HepG2 (cell line): ENCODE measurements at regions not wholly inside any gene's neighbourhood (a gene's known extent, or its start where the extent isn't known, plus 50 kb on each side); places are given as distances from the start of the nearest gene placed in this dataset.

ENCODE experiments used
- ATF7 ChIP-seq, 2 experiments: fragments of 450-650 bp in 1 of 2; sonication (generic) in 1 of 2; formaldehyde crosslinking in 1 of 2; IDR thresholded peaks; 2 replicates each; pipeline versions ENCODE4 v1.4.0 to v1.6.1; 2016 to 2020; ENCODE audit warnings: antibody characterized with exemption in 1 of 2, mild to moderate bottlenecking in 1 of 2, missing genetic modification reagents in 1 of 2
- CSRNP2 ChIP-seq: sonication (generic); formaldehyde crosslinking; conservative IDR thresholded peaks from 2 replicates; pipeline ENCODE4 v1.8.0; 2022; ENCODE audit warnings: low read depth, missing genetic modification reagents
- HDAC6 ChIP-seq: fragments of 200-600 bp; sonication (generic); IDR thresholded peaks from 2 replicates; pipeline ENCODE4 v1.7.0; 2017; ENCODE audit warnings: mild to moderate bottlenecking, antibody characterized with exemption, low read length, low read depth
- MED1 ChIP-seq: sonication (generic); formaldehyde crosslinking; IDR thresholded peaks from 2 replicates; pipeline ENCODE4 v1.4.0; 2020; ENCODE audit warnings: missing genetic modification reagents
- NFIB ChIP-seq: sonication (generic); formaldehyde crosslinking; IDR thresholded peaks from 2 replicates; pipeline ENCODE4 v1.9.0; 2021; ENCODE audit warnings: missing genetic modification reagents, mild to moderate bottlenecking, borderline replicate concordance
- RXRA ChIP-seq: sonication (generic); formaldehyde crosslinking; IDR thresholded peaks from 2 replicates; pipeline ENCODE4 v1.5.1; 2020; ENCODE audit warnings: missing genetic modification reagents
- ZFP36L1 ChIP-seq: sonication (generic); formaldehyde crosslinking; IDR thresholded peaks from 2 replicates; pipeline ENCODE4 v1.8.0; 2022; ENCODE audit warnings: mild to moderate bottlenecking, missing genetic modification reagents, moderate library complexity
- ZFYVE20 ChIP-seq: sonication (generic); formaldehyde crosslinking; IDR thresholded peaks from 2 replicates; pipeline ENCODE4 v1.8.0; 2023; ENCODE audit warnings: low read depth, mild to moderate bottlenecking, moderate library complexity, missing genetic modification reagents, borderline replicate concordance
- ZHX2 ChIP-seq, 2 experiments: sonication (generic) in 1 of 2; formaldehyde crosslinking in 1 of 2; IDR thresholded peaks; 2 replicates each; pipeline versions ENCODE4 v1.6.1 to v1.9.0; 2014 to 2022; ENCODE audit warnings: antibody characterized with exemption in 1 of 2, borderline replicate concordance in 1 of 2, inconsistent platforms in 1 of 2, low read depth in 1 of 2, missing genetic modification reagents in 1 of 2
- ZMYM4 ChIP-seq: sonication (generic); formaldehyde crosslinking; IDR thresholded peaks from 2 replicates; pipeline ENCODE4 v1.8.1; 2023; ENCODE audit warnings: mild to moderate bottlenecking, missing genetic modification reagents
- ZNF326 ChIP-seq: sonication (generic); formaldehyde crosslinking; IDR thresholded peaks from 2 replicates; pipeline ENCODE4 v1.4.0; 2020; ENCODE audit warnings: missing genetic modification reagents, borderline replicate concordance
- TF ChIP-seq, protein P1 (sequence below): IDR thresholded peaks from 2 replicates; pipeline ENCODE4 v1.4.0; 2020; ENCODE audit warnings: mild to moderate bottlenecking, missing genetic modification reagents

- TF ChIP-seq, protein P1, sequence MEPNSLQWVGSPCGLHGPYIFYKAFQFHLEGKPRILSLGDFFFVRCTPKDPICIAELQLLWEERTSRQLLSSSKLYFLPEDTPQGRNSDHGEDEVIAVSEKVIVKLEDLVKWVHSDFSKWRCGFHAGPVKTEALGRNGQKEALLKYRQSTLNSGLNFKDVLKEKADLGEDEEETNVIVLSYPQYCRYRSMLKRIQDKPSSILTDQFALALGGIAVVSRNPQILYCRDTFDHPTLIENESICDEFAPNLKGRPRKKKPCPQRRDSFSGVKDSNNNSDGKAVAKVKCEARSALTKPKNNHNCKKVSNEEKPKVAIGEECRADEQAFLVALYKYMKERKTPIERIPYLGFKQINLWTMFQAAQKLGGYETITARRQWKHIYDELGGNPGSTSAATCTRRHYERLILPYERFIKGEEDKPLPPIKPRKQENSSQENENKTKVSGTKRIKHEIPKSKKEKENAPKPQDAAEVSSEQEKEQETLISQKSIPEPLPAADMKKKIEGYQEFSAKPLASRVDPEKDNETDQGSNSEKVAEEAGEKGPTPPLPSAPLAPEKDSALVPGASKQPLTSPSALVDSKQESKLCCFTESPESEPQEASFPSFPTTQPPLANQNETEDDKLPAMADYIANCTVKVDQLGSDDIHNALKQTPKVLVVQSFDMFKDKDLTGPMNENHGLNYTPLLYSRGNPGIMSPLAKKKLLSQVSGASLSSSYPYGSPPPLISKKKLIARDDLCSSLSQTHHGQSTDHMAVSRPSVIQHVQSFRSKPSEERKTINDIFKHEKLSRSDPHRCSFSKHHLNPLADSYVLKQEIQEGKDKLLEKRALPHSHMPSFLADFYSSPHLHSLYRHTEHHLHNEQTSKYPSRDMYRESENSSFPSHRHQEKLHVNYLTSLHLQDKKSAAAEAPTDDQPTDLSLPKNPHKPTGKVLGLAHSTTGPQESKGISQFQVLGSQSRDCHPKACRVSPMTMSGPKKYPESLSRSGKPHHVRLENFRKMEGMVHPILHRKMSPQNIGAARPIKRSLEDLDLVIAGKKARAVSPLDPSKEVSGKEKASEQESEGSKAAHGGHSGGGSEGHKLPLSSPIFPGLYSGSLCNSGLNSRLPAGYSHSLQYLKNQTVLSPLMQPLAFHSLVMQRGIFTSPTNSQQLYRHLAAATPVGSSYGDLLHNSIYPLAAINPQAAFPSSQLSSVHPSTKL (CRISPR knock-in tag), result peak; percentile 73
- TF ChIP-seq MED1 (CRISPR knock-in tag) (0 out of 2 replicates have a peak, but pooled peaks have one; percentile 46), CSRNP2 (CRISPR knock-in tag) (no peak), ZHX2 (IDR thresholded peaks at IDR 0.05; ENCODE audit: low read depth) (no peak), ZHX2 (CRISPR knock-in tag; IDR thresholded peaks at IDR 0.05; ENCODE audit: borderline replicate concordance) (no peak), RXRA (CRISPR knock-in tag) (no peak), ZMYM4 (0 out of 2 replicates have a peak, but pooled peaks have one; percentile 37), ZNF326 (CRISPR knock-in tag) (no peak), ZFYVE20 (CRISPR knock-in tag) (no peak), ZFP36L1 (CRISPR knock-in tag) (no peak), ATF7 (IDR thresholded peaks at IDR 0.05) (peak; percentile 53; the same call in 1 of the 2 replicates), ATF7 (CRISPR knock-in tag; IDR thresholded peaks at IDR 0.05) (no peak), NFIB (CRISPR knock-in tag) (no peak), HDAC6 (no peak)
Measured at GRCh38 chr1:93753791-93754763, 72.4 kb upstream of the BCAR3 start (continued).
